Limb (tissue), 2 donors: ENCODE measurements at regions not wholly inside any gene's neighbourhood (a gene's known extent, or its start where the extent isn't known, plus 50 kb on each side); places are given as distances from the start of the nearest gene placed in this dataset.
"Not testable (repeated sequence)": the region's sequence is repeated elsewhere in the genome, so short reads cannot be mapped to it uniquely, and the experiment has no call there.

Source experiments
- DNase-seq, 2 donors: peaks; one replicate each; pipeline ENCODE4 v3.0.0-alpha.2; 2016; ENCODE audit errors: extremely low spot score in 2 of 2

GRCh38 chr4:13893987-13894386 is 266.5 kb upstream of the BOD1L1 start:
- DNase-seq = no peak

DNA sequence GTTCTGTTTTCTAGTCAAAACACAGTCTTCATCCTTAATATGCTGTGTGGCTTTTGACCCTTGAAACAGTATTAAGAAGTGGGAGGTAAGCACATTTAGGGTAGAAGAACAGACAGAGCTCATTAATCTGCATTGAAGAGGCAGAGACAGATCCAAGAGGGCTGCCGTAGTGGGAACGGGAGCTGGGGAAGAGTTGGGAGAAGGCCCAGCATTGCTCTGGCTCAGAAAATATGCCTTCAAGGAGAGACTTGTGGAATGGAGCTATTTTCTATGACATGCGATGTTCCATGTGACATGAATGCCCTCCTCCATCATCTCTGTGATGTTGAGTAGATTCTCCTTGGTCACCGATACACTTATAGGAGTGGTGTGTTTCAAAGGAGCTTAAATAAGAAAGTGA is 273.3 kb upstream of the BOD1L1 start:
- no peak for DNase-seq

GRCh38 chr4:13902146-13902545 is 274.6 kb upstream of the BOD1L1 start:
- no peak for DNase-seq

DNA sequence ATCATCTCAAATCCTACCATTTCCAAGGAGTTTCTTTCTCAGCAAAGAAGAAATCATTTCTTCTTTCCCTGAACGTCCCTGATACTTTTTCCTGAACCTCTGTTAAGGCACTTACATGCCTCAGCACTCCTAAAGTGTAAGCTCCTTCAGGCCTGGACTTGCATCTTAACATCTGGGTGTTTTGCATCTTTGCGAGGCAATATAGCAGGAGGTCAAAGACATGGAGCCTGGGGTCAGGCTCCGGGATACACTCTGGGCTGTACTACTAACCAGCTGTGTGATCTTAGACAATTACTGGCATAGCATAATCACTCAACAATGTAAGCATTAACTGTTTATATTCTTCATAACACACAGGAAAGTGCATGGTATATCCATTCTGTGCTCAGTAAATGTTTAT is 275.5 kb upstream of the BOD1L1 start:
- DNase-seq = no peak

GRCh38 chr4:13903901-13904300 is 276.4 kb upstream of the BOD1L1 start:
- DNase-seq = no peak

- no peak for DNase-seq
Measured at GRCh38 chr4:13905543-13905942, 278.0 kb upstream of the BOD1L1 start.

DNA sequence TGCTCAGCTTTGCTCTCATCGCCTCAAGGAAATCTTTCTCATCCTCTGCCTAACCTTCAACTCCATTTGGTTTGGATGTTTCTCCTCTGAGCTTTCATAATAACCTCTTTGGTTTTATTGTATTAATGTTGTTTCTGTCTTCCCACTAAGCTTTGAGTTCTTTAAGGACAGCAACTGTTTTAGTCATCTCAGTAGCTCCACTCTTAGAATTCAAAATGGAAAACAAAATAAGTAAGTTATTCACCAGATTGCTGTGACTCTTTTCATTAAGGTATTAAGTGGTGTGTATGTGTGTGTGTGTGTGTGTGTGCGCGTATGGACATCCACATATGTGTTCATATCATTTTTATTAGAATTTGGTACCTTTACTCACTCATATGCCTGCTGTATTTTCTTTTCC is 279.2 kb upstream of the BOD1L1 start:
- DNase-seq = no peak

- DNase-seq = no peak
Measured at GRCh38 chr4:13907255-13907751, 279.8 kb upstream of the BOD1L1 start.

DNA sequence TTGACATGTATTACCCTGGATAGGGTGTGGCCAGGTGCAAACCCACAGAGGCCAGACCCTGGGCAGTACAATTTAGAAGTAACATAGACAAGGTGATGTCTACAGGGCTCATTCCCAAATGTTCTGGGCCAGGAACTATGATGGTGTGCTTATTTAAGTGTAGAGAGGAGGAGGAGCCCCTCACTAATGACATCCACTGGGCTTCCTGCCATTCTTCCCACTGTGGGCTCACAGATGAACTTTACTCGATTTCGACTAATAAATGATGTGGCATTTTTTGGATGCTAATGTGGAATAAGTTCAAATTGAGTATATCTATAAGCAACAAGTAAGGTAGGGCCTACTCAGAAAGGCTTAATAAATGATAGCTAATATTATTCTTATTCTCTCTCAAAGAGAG is 280.9 kb upstream of the BOD1L1 start:
- no peak for DNase-seq

DNA sequence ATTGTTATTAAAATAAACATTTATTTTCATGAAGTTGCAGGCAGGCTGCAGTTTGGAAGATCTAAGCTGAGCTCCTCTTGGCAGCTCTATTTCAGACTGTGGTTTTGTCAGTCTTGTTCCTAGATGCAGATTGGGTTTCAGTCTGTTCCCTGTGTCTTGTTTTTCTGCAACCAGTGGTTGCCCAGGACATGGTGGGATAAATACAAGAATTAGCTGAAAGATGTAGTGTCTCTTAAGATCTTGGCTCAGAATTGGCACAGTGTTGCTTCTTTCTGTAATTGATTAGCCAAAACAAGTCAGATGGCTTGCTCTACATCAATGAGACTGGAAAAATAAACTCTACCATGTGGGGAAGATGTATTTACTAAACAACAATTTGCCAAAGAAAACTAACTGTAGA is 283.0 kb upstream of the BOD1L1 start:
- DNase-seq = no peak

GRCh38 chr4:13911256-13911655 is 283.7 kb upstream of the BOD1L1 start:
- no peak for DNase-seq

DNA sequence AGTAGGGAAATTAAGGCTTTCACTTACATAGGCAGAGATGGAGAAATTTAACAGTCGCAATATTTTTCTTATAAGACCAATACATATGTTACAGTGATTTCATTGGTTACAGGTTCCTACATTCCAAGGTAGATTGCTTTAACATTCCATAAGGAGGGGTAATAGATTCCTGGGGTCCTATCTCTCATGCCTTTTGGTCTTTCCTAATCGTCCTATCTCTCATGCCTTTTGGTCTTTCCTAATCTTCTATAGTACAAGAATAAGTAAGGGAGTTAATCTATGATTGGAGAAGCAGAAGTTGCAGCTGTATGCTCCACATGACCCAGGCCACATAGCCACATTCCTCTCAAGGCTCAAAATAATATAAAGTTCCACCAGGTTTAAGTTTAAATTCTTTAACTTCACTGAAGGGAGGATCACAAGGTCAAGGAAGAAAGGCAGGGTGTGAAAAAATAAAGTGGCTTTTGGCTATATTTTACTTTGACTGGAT is 285.0 kb upstream of the BOD1L1 start:
- DNase-seq = no peak

DNA sequence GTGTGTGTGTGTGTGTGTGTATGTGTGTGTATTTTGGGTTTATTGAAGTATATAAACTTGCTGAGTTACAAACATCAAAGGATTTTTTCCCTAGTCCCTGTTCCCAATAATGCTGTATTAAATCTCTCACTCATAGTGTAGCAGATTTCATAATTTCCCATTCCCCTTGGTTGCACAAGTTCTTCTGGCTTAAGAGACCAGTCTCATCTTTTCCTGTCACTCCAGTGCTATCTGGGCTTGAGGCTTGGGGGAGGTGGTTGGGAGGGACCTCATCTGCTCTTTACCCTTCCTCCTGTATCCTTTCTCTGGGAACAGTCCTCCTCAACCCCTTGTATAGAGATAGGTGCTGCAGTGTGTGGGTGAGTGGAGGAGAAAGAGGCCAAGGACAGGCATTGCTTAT is 285.4 kb upstream of the BOD1L1 start:
- DNase-seq = no peak

DNA sequence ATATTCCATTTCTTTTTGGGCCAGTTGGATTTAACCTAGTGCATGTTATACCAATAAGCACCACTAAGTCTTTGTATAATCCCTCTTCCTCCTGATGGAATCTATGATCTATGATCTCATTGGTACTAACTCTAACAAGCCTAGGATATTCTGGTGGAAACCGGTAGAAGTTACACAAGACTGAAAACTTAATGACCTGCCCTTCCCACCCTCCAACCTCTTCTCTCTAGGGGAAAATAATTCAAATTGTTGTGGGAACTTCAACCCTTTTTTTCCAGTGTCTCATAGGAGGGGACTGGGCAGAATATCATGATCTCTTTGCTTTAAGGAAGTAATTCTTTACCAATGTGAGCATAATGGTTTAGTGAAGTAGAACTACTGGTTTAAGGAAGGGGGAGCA is 289.5 kb upstream of the BOD1L1 start:
- DNase-seq = no peak

- no peak for DNase-seq
Measured at GRCh38 chr4:13918110-13918509, 290.6 kb upstream of the BOD1L1 start.

DNA sequence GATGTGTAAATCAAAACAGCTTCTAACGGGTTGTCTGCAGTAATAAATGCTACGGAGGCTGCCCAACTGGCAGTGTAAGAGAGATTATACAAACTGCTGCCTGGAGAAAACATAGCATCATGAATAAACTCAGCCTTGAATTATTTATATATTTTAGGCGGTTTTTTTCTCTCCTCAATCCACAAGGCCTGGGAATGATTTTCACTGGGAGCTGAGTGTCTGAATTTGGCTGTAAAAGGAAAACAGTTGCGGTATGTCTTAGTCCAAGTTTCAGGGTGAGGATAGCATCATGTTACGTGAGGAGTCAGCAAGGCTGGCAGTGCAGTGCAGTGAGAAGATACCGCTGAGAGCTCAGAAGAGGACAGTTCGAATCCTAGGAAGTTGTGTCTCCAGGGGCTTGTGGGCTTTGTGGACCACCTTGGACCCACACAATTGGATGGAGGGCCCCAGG is 291.5 kb upstream of the BOD1L1 start:
- DNase-seq = peak in 1 of 2 donors; percentile 56

DNA sequence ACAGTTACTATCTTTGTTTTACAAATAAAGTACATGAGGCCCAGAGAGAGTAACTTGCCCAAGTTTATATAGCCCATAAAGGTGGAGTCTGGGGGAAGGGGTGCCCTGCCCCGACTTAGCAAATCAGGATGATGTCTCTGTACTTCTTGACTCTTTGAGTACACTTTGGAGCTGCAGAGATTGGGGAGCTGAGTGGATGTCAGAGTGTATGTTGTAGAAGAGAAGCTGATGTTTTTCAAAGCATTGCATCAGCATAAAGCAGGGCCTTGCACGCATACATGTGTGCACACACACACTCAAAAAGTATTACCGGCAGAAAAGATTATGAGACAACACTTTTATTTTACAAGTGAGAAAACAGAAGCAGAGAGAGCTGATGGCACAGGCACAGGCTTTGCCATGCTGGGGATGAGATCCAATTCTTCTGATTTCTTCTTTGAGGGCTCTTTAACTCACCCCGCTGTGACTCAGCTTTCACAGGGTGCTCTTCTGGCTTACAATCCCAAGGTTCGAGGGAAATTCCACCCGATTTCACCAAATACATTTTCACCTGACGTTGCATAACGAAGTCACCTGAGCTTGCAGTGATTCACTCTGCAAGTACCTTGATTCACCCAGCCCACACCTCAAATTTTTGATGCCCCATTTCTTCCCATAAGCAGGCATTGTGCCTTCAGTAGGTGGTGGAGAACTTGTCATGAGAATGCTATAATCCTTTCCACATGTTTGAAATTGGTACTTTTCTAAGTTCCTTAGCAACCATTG is 292.8 kb upstream of the BOD1L1 start:
- no peak for DNase-seq

GRCh38 chr4:13920901-13921300 is 293.4 kb upstream of the BOD1L1 start:
- peak in 1 of 2 donors; percentile 27 for DNase-seq

DNA sequence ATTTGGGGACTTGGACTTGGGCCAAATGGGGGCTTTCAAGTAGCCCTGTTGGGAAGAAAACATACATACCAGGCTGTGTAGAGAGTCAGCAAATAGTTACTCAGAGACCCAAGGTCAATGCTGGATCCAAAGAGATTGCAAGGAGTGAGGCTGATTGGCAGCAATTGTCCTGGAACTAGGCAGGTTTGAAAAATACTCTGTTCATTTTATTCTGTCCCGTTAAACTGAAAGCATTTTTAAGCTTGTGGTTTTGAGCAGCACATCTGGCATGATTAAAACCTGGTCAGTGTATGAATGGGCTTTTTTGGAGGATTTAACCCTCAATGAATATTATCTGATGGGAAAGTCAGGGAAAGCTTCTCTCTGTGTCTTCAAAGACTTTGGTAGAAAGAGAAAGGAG is 294.3 kb upstream of the BOD1L1 start:
- no peak for DNase-seq

DNA sequence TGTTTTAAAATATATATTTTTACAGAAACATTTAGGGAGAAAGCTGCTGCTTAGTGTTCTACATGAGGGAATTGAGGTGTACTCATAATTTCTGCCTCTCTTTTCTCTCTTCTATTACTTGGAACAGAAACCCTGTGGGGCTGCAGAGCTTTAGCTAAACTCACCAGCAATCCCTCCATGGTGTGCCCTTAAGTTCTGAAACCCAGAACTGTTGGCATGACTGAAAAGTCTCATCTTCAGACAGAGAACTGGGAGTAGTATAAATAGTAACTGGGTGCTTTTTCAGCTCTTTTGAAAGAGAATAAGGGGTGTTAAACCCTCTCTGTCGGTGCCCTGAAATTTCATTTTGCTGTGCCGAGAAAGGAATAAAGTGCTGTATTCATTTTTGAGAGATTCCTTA is 294.9 kb upstream of the BOD1L1 start:
- DNase-seq = no peak

DNA sequence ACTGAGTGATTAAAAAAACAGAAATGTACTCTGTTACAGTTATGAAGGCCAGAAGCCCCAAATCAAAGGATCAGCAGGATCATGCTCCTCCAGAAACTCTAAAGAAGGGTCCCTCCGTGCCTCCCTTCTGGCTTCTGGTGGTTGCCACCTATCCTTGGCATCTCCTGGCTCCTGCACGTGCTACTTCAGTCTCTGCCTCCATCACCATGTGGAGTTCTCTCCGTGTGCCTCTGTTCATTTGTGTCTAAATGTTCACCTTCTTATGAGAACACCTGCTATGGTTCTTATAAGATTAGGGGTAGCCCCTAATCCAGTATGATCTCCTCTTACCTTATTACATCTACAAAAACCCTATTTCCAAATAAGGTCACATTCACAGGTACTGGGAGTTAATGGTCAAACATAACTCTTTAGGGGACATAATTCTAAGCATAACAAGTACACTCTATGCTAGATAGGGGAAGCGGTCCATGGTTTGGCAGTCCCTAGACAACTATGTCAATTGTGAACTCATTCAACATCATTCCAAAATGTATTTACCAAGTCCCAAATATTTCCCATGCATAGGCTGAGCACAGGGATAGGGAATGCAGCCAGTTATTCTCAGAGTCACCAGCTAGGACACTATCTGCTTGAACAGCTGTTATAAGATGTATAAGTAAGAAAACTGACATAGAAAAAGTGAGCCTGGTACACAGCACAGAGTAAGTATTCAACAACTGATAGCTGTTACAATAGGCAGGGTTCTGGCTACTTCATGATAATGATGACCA is 295.5 kb upstream of the BOD1L1 start:
- DNase-seq = no peak

- DNase-seq = not testable (repeated sequence)
Measured at GRCh38 chr4:13924900-13925299, 297.4 kb upstream of the BOD1L1 start.

DNA sequence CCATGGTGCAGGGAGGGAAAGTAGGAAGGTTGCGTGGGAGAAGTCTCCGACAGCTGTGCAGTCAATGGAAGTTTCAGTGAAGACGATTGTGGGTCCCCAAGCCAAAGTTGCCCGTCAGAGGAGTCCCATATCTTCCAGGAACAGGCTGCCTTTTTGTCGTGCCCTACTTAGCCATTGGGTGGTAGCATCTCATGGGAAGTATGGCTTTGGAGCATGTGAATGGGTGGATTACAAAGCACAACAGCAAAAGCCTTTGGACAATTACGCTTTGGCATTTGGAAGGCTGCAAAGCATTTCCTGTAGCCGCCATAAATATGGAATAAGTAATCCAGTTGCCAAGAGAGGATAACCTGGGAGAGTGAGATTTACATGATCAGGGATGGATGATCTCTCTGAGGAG is 300.7 kb upstream of the BOD1L1 start:
- DNase-seq = no peak
